ENCODE measurements at regions not wholly inside any gene's neighbourhood (a gene's known extent, or its start where the extent isn't known, plus 50 kb on each side); places are given as distances from the start of the nearest gene placed in this dataset.
"Not testable (repeated sequence)": the region's sequence is repeated elsewhere in the genome, so short reads cannot be mapped to it uniquely, and the experiment has no call there.

- TF ChIP-seq, protein P1, sequence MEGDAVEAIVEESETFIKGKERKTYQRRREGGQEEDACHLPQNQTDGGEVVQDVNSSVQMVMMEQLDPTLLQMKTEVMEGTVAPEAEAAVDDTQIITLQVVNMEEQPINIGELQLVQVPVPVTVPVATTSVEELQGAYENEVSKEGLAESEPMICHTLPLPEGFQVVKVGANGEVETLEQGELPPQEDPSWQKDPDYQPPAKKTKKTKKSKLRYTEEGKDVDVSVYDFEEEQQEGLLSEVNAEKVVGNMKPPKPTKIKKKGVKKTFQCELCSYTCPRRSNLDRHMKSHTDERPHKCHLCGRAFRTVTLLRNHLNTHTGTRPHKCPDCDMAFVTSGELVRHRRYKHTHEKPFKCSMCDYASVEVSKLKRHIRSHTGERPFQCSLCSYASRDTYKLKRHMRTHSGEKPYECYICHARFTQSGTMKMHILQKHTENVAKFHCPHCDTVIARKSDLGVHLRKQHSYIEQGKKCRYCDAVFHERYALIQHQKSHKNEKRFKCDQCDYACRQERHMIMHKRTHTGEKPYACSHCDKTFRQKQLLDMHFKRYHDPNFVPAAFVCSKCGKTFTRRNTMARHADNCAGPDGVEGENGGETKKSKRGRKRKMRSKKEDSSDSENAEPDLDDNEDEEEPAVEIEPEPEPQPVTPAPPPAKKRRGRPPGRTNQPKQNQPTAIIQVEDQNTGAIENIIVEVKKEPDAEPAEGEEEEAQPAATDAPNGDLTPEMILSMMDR (optimal IDR thresholded peaks at IDR 0.05 in 1 of 3, IDR thresholded peaks at IDR 0.05 in 1 of 3, conservative IDR thresholded peaks at IDR 0.05 in 1 of 3; ENCODE audit: extremely low read depth in 1 of 3, insufficient read depth in 2 of 3, low read length in 3 of 3) = not testable (repeated sequence)
- TF ChIP-seq EZH2 (IDR thresholded peaks at IDR 0.05; ENCODE audit: low read length) = not testable (repeated sequence)
Observed at GRCh38 chrX:109925003-109925402, 77.9 kb upstream of the TMEM164 start.

Data from keratinocyte (primary cell).